Liver (tissue), 7 donors: ENCODE measurements at regions not wholly inside any gene's neighbourhood (a gene's known extent, or its start where the extent isn't known, plus 50 kb on each side); places are given as distances from the start of the nearest gene placed in this dataset.

ENCODE experiments used
- DNase-seq: peaks from one replicate; pipeline ENCODE4 v3.0.0-alpha.2; 2017; ENCODE audit warnings: low spot score
- H3K27ac ChIP-seq, 2 donors: one replicate each; pipeline ENCODE4 v1.7.0; 2013; ENCODE audit warnings: inconsistent platforms in 2 of 2, low read length in 2 of 2, control low read depth in 1 of 2, low read depth in 1 of 2, mild to moderate bottlenecking in 1 of 2
- H3K27me3 ChIP-seq, 4 donors: one replicate each; pipeline versions ENCODE4 v1.6.1 to v1.7.0; 2013; ENCODE audit warnings: low read length in 3 of 4, inconsistent platforms in 1 of 4, mild to moderate bottlenecking in 1 of 4, moderate library complexity in 1 of 4; ENCODE audit not compliant: control insufficient read depth in 4 of 4, insufficient read depth in 4 of 4
- H3K36me3 ChIP-seq, 4 donors: one replicate each; pipeline versions ENCODE4 v1.6.1 to v1.7.0; 2013; ENCODE audit warnings: low read length in 3 of 4, mild to moderate bottlenecking in 3 of 4, low read depth in 1 of 4, moderate library complexity in 1 of 4; ENCODE audit not compliant: control insufficient read depth in 4 of 4, insufficient read depth in 3 of 4
- H3K4me1 ChIP-seq, 4 donors: one replicate each; pipeline versions ENCODE4 v1.6.1 to v1.7.0; 2013; ENCODE audit warnings: low read length in 3 of 4, mild to moderate bottlenecking in 3 of 4, moderate library complexity in 1 of 4; ENCODE audit not compliant: control insufficient read depth in 4 of 4, insufficient read depth in 4 of 4
- H3K4me3 ChIP-seq, 3 donors: one replicate each; pipeline versions ENCODE4 v1.6.1 to v1.7.0; 2013; ENCODE audit warnings: low read length in 3 of 3, control low read depth in 1 of 3, low read depth in 1 of 3, mild to moderate bottlenecking in 1 of 3
- H3K9ac ChIP-seq, 2 donors: one replicate each; pipeline ENCODE4 v1.7.0; 2013; ENCODE audit warnings: low read length in 2 of 2, mild to moderate bottlenecking in 2 of 2, moderate library complexity in 2 of 2, control low read depth in 1 of 2, low read depth in 1 of 2
- H3K9me3 ChIP-seq, 4 donors: one replicate each; pipeline versions ENCODE4 v1.6.1 to v1.7.0; 2013; ENCODE audit warnings: low read length in 3 of 4; ENCODE audit not compliant: control insufficient read depth in 4 of 4
- FOXA1 ChIP-seq: IDR thresholded peaks from 2 replicates; pipeline ENCODE4 v1.6.1; 2016; ENCODE audit warnings: antibody characterized with exemption
- FOXA2 ChIP-seq: IDR thresholded peaks from 2 replicates; pipeline ENCODE4 v1.6.1; 2016; ENCODE audit warnings: antibody characterized with exemption
- HNF4G ChIP-seq: IDR thresholded peaks from 2 replicates; pipeline ENCODE4 v1.6.1; 2016; ENCODE audit warnings: antibody characterized with exemption
- JUND ChIP-seq, 2 donors: IDR thresholded peaks; 2 replicates each; pipeline ENCODE4 v1.6.1; 2016; ENCODE audit warnings: antibody characterized with exemption in 2 of 2
- NR2F2 ChIP-seq: IDR thresholded peaks from 2 replicates; pipeline ENCODE4 v1.6.1; 2016; ENCODE audit warnings: antibody characterized with exemption
- RAD21 ChIP-seq, 2 donors: IDR thresholded peaks; 2 replicates each; pipeline ENCODE4 v1.6.1; 2016; ENCODE audit warnings: antibody characterized with exemption in 2 of 2, mild to moderate bottlenecking in 2 of 2
- REST ChIP-seq: IDR thresholded peaks from 2 replicates; pipeline ENCODE4 v1.6.1; 2016; ENCODE audit warnings: antibody characterized with exemption, mild to moderate bottlenecking
- RXRA ChIP-seq, 2 donors: IDR thresholded peaks; 2 replicates each; pipeline ENCODE4 v1.6.1; 2017 to 2018; ENCODE audit warnings: antibody characterized with exemption in 2 of 2, mild to moderate bottlenecking in 1 of 2
- TAF1 ChIP-seq: conservative IDR thresholded peaks from 2 replicates; pipeline ENCODE4 v1.6.1; 2016; ENCODE audit warnings: antibody characterized with exemption, mild to moderate bottlenecking
- YY1 ChIP-seq: IDR thresholded peaks from 2 replicates; pipeline ENCODE4 v1.6.1; 2016; ENCODE audit warnings: antibody characterized with exemption, mild to moderate bottlenecking
- ZBTB33 ChIP-seq: IDR thresholded peaks from 2 replicates; pipeline ENCODE4 v1.6.1; 2016; ENCODE audit warnings: antibody characterized with exemption
- WGBS: extraction: QIAGEN DNeasy Blood & Tissue Kit; methylation state at CpG from one replicate; pipeline ENCODE4 v1.1.7; 2013; 5-methylcytosine and 5-hydroxymethylcytosine counted together
- TF ChIP-seq, protein P1 (sequence below): IDR thresholded peaks from 2 replicates; pipeline ENCODE4 v1.6.1; 2016; ENCODE audit warnings: antibody characterized with exemption
- donor health status: healthy.
- donor health status: healthy.
- donor health status: healthy.
- donor health status: healthy.

DNA sequence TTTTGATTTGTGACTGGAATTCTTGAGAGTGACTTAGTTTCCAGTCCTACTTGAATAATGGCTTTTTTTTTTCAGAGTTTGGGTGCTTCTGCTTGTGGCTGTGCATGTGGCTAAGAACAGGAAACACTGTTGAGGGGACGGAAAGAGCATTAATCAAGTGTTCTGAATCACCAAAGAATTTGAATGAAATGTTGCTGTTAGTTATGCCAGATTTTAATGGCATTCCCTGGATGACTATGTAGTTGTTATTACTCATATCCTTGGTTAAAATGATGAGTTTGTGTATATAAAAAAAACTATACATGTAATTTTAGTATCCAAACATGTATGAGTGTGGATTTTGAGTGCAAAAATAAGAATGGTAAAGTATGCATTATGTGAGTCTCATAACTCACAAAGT lies 347.9 kb downstream of the BCAT1 start (continued):
- TF ChIP-seq REST (no peak), YY1 (no peak), JUND (IDR thresholded peaks at IDR 0.05) (no peak)
- TF ChIP-seq, protein P1, sequence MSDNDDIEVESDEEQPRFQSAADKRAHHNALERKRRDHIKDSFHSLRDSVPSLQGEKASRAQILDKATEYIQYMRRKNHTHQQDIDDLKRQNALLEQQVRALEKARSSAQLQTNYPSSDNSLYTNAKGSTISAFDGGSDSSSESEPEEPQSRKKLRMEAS: no peak

GRCh38 chr12:24600551-24600950 lies 348.4 kb downstream of the BCAT1 start:
- H3K9me3 ChIP-seq: no peaks in the 10 kb centered on the region
- no peak overlapping the region for H3K4me3 ChIP-seq
- H3K36me3 ChIP-seq: no peaks in the 10 kb centered on the region
- H3K9ac ChIP-seq: no peak overlapping the region
- no peak overlapping the region for H3K27ac ChIP-seq
- H3K27me3 ChIP-seq: no peaks in the 10 kb centered on the region
- 85% methylated on average over 4 of the region's 4 CpGs for WGBS
- TF ChIP-seq HNF4G: no peak
- TF ChIP-seq RAD21 (IDR thresholded peaks at IDR 0.05): no peak
- no peak for TF ChIP-seq ZBTB33
- TF ChIP-seq FOXA1: no peak
- TF ChIP-seq JUND (IDR thresholded peaks at IDR 0.05): no peak
- TF ChIP-seq, protein P1: no peak
- no peak for TF ChIP-seq FOXA2
- no peak for TF ChIP-seq RXRA (IDR thresholded peaks at IDR 0.05)
- TF ChIP-seq TAF1: no peak
- TF ChIP-seq REST: no peak
- no peak for TF ChIP-seq NR2F2
- TF ChIP-seq YY1: no peak
- H3K4me1 ChIP-seq: peaks cover 0 to 9% (median 5%) of the 10 kb centered on the region in 4 donors
- no peak for DNase-seq
